ENCODE measurements at regions not wholly inside any gene's neighbourhood (a gene's known extent, or its start where the extent isn't known, plus 50 kb on each side); places are given as distances from the start of the nearest gene placed in this dataset.

- H2AFZ ChIP-seq (ENCODE audit: low read length): no peak overlapping the region
- no peaks in the 10 kb centered on the region for H4K20me1 ChIP-seq (ENCODE audit: insufficient read depth, low read length, poor library complexity, severe bottlenecking)
- no peaks in the 10 kb centered on the region for H3F3A ChIP-seq (ENCODE audit: low read depth)
- no peak overlapping the region for H3K4me2 ChIP-seq (ENCODE audit: low read depth, low read length, poor library complexity, severe bottlenecking)
- TF ChIP-seq EZH2phosphoT487 (IDR thresholded peaks at IDR 0.05; ENCODE audit: borderline replicate concordance) (no peak), CTCF (conservative IDR thresholded peaks at IDR 0.05; ENCODE audit: low read length) (no peak)
- H3K79me2 ChIP-seq (ENCODE audit: insufficient read depth, low read length): no peaks in the 10 kb centered on the region
- no peaks in the 10 kb centered on the region for H3K9me2 ChIP-seq (replicated peaks; ENCODE audit: low read depth, low read length)
- H3K9ac ChIP-seq (ENCODE audit: low read depth, low read length, poor library complexity, severe bottlenecking): no peak overlapping the region
- no peaks in the 10 kb centered on the region for H3K9me3 ChIP-seq (ENCODE audit: insufficient read depth, low read depth, low read length)
- no peaks in the 10 kb centered on the region for H3K4me1 ChIP-seq (ENCODE audit: insufficient read depth, low read length, poor library complexity, severe bottlenecking)
- no peak overlapping the region for H3K4me3 ChIP-seq (ENCODE audit: low read length, poor library complexity, severe bottlenecking)
- H3K27me3 ChIP-seq (ENCODE audit: insufficient read depth, low read length, poor library complexity, severe bottlenecking): no peaks in the 10 kb centered on the region
- no peaks in the 10 kb centered on the region for H3K36me3 ChIP-seq (ENCODE audit: insufficient read depth, low read length)
These were observed 245.4 kb upstream of the CHRM3 start for GRCh38 chr1:239140968-239141367.

- Histone ChIP-seq H2AFZ (ENCODE audit: low read length) (no peak overlapping the region), H3K4me3 (ENCODE audit: low read length, poor library complexity, severe bottlenecking) (no peak overlapping the region), H3K9me2 (replicated peaks; ENCODE audit: low read depth, low read length) (no peaks in the 10 kb centered on the region), H3K9me3 (ENCODE audit: insufficient read depth, low read depth, low read length) (no peaks in the 10 kb centered on the region), H3K4me1 (ENCODE audit: insufficient read depth, low read length, poor library complexity, severe bottlenecking) (no peaks in the 10 kb centered on the region), H4K20me1 (ENCODE audit: insufficient read depth, low read length, poor library complexity, severe bottlenecking) (no peaks in the 10 kb centered on the region), H3K4me2 (ENCODE audit: low read depth, low read length, poor library complexity, severe bottlenecking) (no peak overlapping the region), H3K27me3 (ENCODE audit: insufficient read depth, low read length, poor library complexity, severe bottlenecking) (no peaks in the 10 kb centered on the region), H3K36me3 (ENCODE audit: insufficient read depth, low read length) (no peaks in the 10 kb centered on the region), H3F3A (ENCODE audit: low read depth) (no peaks in the 10 kb centered on the region), H3K79me2 (ENCODE audit: insufficient read depth, low read length) (no peaks in the 10 kb centered on the region), H3K9ac (ENCODE audit: low read depth, low read length, poor library complexity, severe bottlenecking) (no peak overlapping the region)
- TF ChIP-seq EZH2phosphoT487 (IDR thresholded peaks at IDR 0.05; ENCODE audit: borderline replicate concordance) (no peak), CTCF (conservative IDR thresholded peaks at IDR 0.05; ENCODE audit: low read length) (no peak)
These were observed 246.6 kb upstream of the CHRM3 start for GRCh38 chr1:239139801-239140200.

GRCh38 chr1:239128541-239128940 lies 257.8 kb upstream of the CHRM3 start:
- no peak overlapping the region for H2AFZ ChIP-seq (ENCODE audit: low read length)
- H3K9ac ChIP-seq (ENCODE audit: low read depth, low read length, poor library complexity, severe bottlenecking): no peak overlapping the region
- H3K79me2 ChIP-seq (ENCODE audit: insufficient read depth, low read length): no peaks in the 10 kb centered on the region
- H3K36me3 ChIP-seq (ENCODE audit: insufficient read depth, low read length): no peaks in the 10 kb centered on the region
- H4K20me1 ChIP-seq (ENCODE audit: insufficient read depth, low read length, poor library complexity, severe bottlenecking): no peaks in the 10 kb centered on the region
- H3K9me2 ChIP-seq (replicated peaks; ENCODE audit: low read depth, low read length): no peaks in the 10 kb centered on the region
- no peaks in the 10 kb centered on the region for H3K27me3 ChIP-seq (ENCODE audit: insufficient read depth, low read length, poor library complexity, severe bottlenecking)
- H3F3A ChIP-seq (ENCODE audit: low read depth): no peaks in the 10 kb centered on the region
- H3K9me3 ChIP-seq (ENCODE audit: insufficient read depth, low read depth, low read length): no peaks in the 10 kb centered on the region
- H3K4me3 ChIP-seq (ENCODE audit: low read length, poor library complexity, severe bottlenecking): no peak overlapping the region
- no peak for TF ChIP-seq EZH2phosphoT487 (IDR thresholded peaks at IDR 0.05; ENCODE audit: borderline replicate concordance)
- no peaks in the 10 kb centered on the region for H3K4me1 ChIP-seq (ENCODE audit: insufficient read depth, low read length, poor library complexity, severe bottlenecking)
- H3K4me2 ChIP-seq (ENCODE audit: low read depth, low read length, poor library complexity, severe bottlenecking): no peak overlapping the region

GRCh38 chr1:239126884-239127283 lies 259.5 kb upstream of the CHRM3 start:
- Histone ChIP-seq H3F3A (ENCODE audit: low read depth) (no peaks in the 10 kb centered on the region), H3K9ac (ENCODE audit: low read depth, low read length, poor library complexity, severe bottlenecking) (no peak overlapping the region), H3K27me3 (ENCODE audit: insufficient read depth, low read length, poor library complexity, severe bottlenecking) (no peaks in the 10 kb centered on the region), H3K9me3 (ENCODE audit: insufficient read depth, low read depth, low read length) (no peaks in the 10 kb centered on the region), H3K79me2 (ENCODE audit: insufficient read depth, low read length) (no peaks in the 10 kb centered on the region), H4K20me1 (ENCODE audit: insufficient read depth, low read length, poor library complexity, severe bottlenecking) (no peaks in the 10 kb centered on the region), H3K36me3 (ENCODE audit: insufficient read depth, low read length) (no peaks in the 10 kb centered on the region), H3K4me2 (ENCODE audit: low read depth, low read length, poor library complexity, severe bottlenecking) (no peak overlapping the region), H3K4me3 (ENCODE audit: low read length, poor library complexity, severe bottlenecking) (no peak overlapping the region), H3K9me2 (replicated peaks; ENCODE audit: low read depth, low read length) (no peaks in the 10 kb centered on the region), H2AFZ (ENCODE audit: low read length) (no peak overlapping the region), H3K4me1 (ENCODE audit: insufficient read depth, low read length, poor library complexity, severe bottlenecking) (no peaks in the 10 kb centered on the region)
- no peak for TF ChIP-seq CTCF (conservative IDR thresholded peaks at IDR 0.05; ENCODE audit: low read length)
- TF ChIP-seq EZH2phosphoT487 (IDR thresholded peaks at IDR 0.05; ENCODE audit: borderline replicate concordance): no peak
